Right lobe of liver (tissue), 4 donors: ENCODE measurements at regions not wholly inside any gene's neighbourhood (a gene's known extent, or its start where the extent isn't known, plus 50 kb on each side); places are given as distances from the start of the nearest gene placed in this dataset.
"Not testable (repeated sequence)": the region's sequence is repeated elsewhere in the genome, so short reads cannot be mapped to it uniquely, and the experiment has no call there.

ENCODE experiments used
- CTCF ChIP-seq, 4 donors: fragments of 200-600 bp in 3 of 4; fragments of 450-650 bp in 1 of 4; IDR thresholded peaks; one replicate each; pipeline versions ENCODE4 v1.5.1 to v1.8.0; 2016 to 2022; ENCODE audit warnings: antibody characterized with exemption in 4 of 4, mild to moderate bottlenecking in 2 of 4
- POLR2A ChIP-seq: fragments of 450-650 bp; IDR thresholded peaks from one replicate; pipeline ENCODE4 v1.6.1; 2017; ENCODE audit warnings: antibody characterized with exemption, mild to moderate bottlenecking
- donor health status: DM: no; HTN: no; CAD: no.
- donor health status: DM: no; HTN: no; CAD: no.
- donor health status: DM: no; HTN: yes; CAD: no.

DNA sequence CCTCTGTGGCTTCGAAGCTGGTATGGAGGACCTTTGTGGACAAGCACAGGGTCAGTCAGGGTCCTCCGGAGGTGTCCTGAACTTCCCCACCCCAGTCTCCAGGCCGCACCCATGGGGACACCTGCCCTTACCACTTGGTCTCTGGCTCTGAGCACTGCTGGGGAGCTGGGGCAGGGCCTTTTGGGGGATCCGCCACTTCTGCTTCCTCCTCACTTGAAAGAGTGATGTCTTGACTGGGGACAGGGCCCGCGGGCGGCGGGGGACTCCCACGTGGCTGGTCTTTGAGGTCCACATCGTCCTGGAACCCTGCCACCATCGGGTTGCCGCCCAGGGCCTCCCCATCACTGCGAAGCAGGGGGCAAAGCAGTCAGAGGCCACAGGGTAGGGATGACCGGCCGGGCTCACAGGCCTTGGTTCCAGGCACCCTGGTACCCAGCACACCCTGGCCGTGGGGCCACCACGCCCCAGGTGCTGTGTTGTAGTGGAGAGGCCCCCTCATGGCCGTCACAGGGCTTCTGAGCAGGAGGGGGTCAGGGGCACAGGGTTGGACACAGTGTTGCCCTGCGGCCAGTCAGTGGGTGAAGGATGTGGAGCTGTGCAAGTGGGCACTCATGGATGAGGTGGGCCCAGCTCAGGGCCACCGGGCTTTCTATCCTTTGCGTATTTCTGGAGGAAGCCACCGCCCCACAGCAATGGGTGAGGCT, 256.4 kb downstream of the ANKRD30B start:
- not testable (repeated sequence) for TF ChIP-seq CTCF (IDR thresholded peaks at IDR 0.05); POLR2A
